Large intestine (tissue), 3 donors: ENCODE measurements at regions not wholly inside any gene's neighbourhood (a gene's known extent, or its start where the extent isn't known, plus 50 kb on each side); places are given as distances from the start of the nearest gene placed in this dataset.
A peak's percentile ranks its signal among the peaks of the same experiment; 100 is the strongest.
"Not testable (repeated sequence)": the region's sequence is repeated elsewhere in the genome, so short reads cannot be mapped to it uniquely, and the experiment has no call there.

Experiments used
- DNase-seq, 2 donors: peaks; one replicate each; pipeline versions ENCODE4 v3.0.0 to v3.0.0-alpha.2; 2013
- H3K27ac ChIP-seq: one replicate; pipeline ENCODE4 v1.5.1; 2013; ENCODE audit warnings: low read length
- H3K27me3 ChIP-seq: 2 replicates; pipeline ENCODE4 v1.6.1; 2013; ENCODE audit warnings: low read length; ENCODE audit not compliant: control insufficient read depth, insufficient read depth
- H3K36me3 ChIP-seq: 2 replicates; pipeline ENCODE4 v1.6.1; 2013; ENCODE audit warnings: low read length; ENCODE audit not compliant: control insufficient read depth, insufficient read depth
- H3K4me1 ChIP-seq: one replicate; pipeline ENCODE4 v1.6.1; 2013; ENCODE audit warnings: low read length; ENCODE audit not compliant: control insufficient read depth, insufficient read depth
- H3K4me3 ChIP-seq: one replicate; pipeline ENCODE4 v1.5.1; 2013; ENCODE audit warnings: low read length
- H3K9me3 ChIP-seq: one replicate; pipeline ENCODE4 v1.6.1; 2013; ENCODE audit warnings: mild to moderate bottlenecking, low read depth, low read length, moderate library complexity; ENCODE audit not compliant: control insufficient read depth
- WGBS: methylation state at CpG from one replicate; pipeline ENCODE4 v1.1.5; 2013; ENCODE audit warnings: low lambda C conversion rate; ENCODE audit not compliant: insufficient coverage; 5-methylcytosine and 5-hydroxymethylcytosine counted together

GRCh38 chr1:47491341-47491753 is 53.5 kb downstream of the FOXD2 start:
- no peaks in the 10 kb centered on the region for H3K4me1 ChIP-seq
- no CpG with 5 or more reads among the region's 7 CpGs for WGBS
- no peak overlapping the region for H3K4me3 ChIP-seq

GRCh38 chr1:47495176-47495713 is 57.4 kb downstream of the FOXD2 start:
- no peak overlapping the region for H3K27ac ChIP-seq
- H3K27me3 ChIP-seq: peaks cover 12% of the 10 kb centered on the region
- DNase-seq: no peak
- no peaks in the 10 kb centered on the region for H3K36me3 ChIP-seq
- H3K9me3 ChIP-seq: no peaks in the 10 kb centered on the region
- 36% methylated on average over 4 of the region's 8 CpGs for WGBS
- no peaks in the 10 kb centered on the region for H3K4me1 ChIP-seq
- no peak overlapping the region for H3K4me3 ChIP-seq

More at GRCh38 chr1:47491341-47491753, 53.5 kb downstream of the FOXD2 start:
- H3K9me3 ChIP-seq: no peaks in the 10 kb centered on the region
- peaks cover 12% of the 10 kb centered on the region for H3K27me3 ChIP-seq
- no peak overlapping the region for H3K27ac ChIP-seq
- no peaks in the 10 kb centered on the region for H3K36me3 ChIP-seq
- DNase-seq: no peak

- no peaks in the 10 kb centered on the region for H3K36me3 ChIP-seq
- no peak overlapping the region for H3K27ac ChIP-seq
- H3K4me1 ChIP-seq: no peaks in the 10 kb centered on the region
- no peak for DNase-seq
- 100% methylated on average over 1 of the region's 3 CpGs for WGBS
- H3K9me3 ChIP-seq: no peaks in the 10 kb centered on the region
- no peak overlapping the region for H3K4me3 ChIP-seq
- peaks cover 19% of the 10 kb centered on the region for H3K27me3 ChIP-seq
Measured at GRCh38 chr1:47498551-47498950, 60.7 kb downstream of the FOXD2 start.

GRCh38 chr1:47501069-47501468 is 63.2 kb downstream of the FOXD2 start:
- H3K27ac ChIP-seq: no peak overlapping the region
- H3K27me3 ChIP-seq: peaks cover 8% of the 10 kb centered on the region
- H3K4me3 ChIP-seq: no peak overlapping the region
- no peak for DNase-seq
- no peaks in the 10 kb centered on the region for H3K9me3 ChIP-seq
- no peaks in the 10 kb centered on the region for H3K36me3 ChIP-seq
- no peaks in the 10 kb centered on the region for H3K4me1 ChIP-seq
- 100% methylated on average over 1 of the region's 5 CpGs for WGBS

- H3K4me3 ChIP-seq: no peak overlapping the region
- no peaks in the 10 kb centered on the region for H3K36me3 ChIP-seq
- H3K27ac ChIP-seq: no peak overlapping the region
- H3K27me3 ChIP-seq: peaks cover 24% of the 10 kb centered on the region
- no CpG with 5 or more reads among the region's 12 CpGs for WGBS
- DNase-seq: no peak
- H3K4me1 ChIP-seq: peaks cover 3% of the 10 kb centered on the region
- H3K9me3 ChIP-seq: no peaks in the 10 kb centered on the region
Measured at GRCh38 chr1:47502746-47503370, 65.0 kb downstream of the FOXD2 start.

GRCh38 chr1:47504840-47505239 is 67.0 kb downstream of the FOXD2 start:
- H3K36me3 ChIP-seq, DNase-seq, H3K27ac ChIP-seq, H3K9me3 ChIP-seq, H3K4me3 ChIP-seq, H3K4me1 ChIP-seq: not testable (repeated sequence)
- peaks cover 37% of the 10 kb centered on the region for H3K27me3 ChIP-seq
- no CpG with 5 or more reads among the region's 4 CpGs for WGBS

GRCh38 chr1:47505267-47505666 is 67.4 kb downstream of the FOXD2 start:
- Histone ChIP-seq H3K4me1 (peaks cover 8% of the 10 kb centered on the region), H3K27ac (no peak overlapping the region), H3K4me3 (no peak overlapping the region), H3K9me3 (no peaks in the 10 kb centered on the region), H3K36me3 (no peaks in the 10 kb centered on the region), H3K27me3 (peaks cover 37% of the 10 kb centered on the region)
- no CpG with 5 or more reads among the region's 2 CpGs for WGBS
- no peak for DNase-seq

GRCh38 chr1:47506053-47506452 is 68.2 kb downstream of the FOXD2 start:
- no peak overlapping the region for H3K4me3 ChIP-seq
- H3K9me3 ChIP-seq: no peaks in the 10 kb centered on the region
- H3K27me3 ChIP-seq: peaks cover 38% of the 10 kb centered on the region
- DNase-seq: no peak
- peaks cover 8% of the 10 kb centered on the region for H3K4me1 ChIP-seq
- WGBS: 100% methylated on average over 1 of the region's 2 CpGs
- H3K36me3 ChIP-seq: no peaks in the 10 kb centered on the region
- H3K27ac ChIP-seq: no peak overlapping the region

GRCh38 chr1:47507144-47507543 is 69.3 kb downstream of the FOXD2 start:
- DNase-seq: no peak
- no peaks in the 10 kb centered on the region for H3K9me3 ChIP-seq
- H3K36me3 ChIP-seq: no peaks in the 10 kb centered on the region
- no peak overlapping the region for H3K27ac ChIP-seq
- WGBS: 83% methylated on average over 1 of the region's 3 CpGs
- H3K4me3 ChIP-seq: no peak overlapping the region
- H3K4me1 ChIP-seq: peaks cover 8% of the 10 kb centered on the region
- peaks cover 40% of the 10 kb centered on the region for H3K27me3 ChIP-seq

- H3K4me1 ChIP-seq: peaks cover 8% of the 10 kb centered on the region
- DNase-seq: peak in 1 of 2 donors; percentile 56
- no peaks in the 10 kb centered on the region for H3K36me3 ChIP-seq
- WGBS: no CpG with 5 or more reads among the region's 77 CpGs
- H3K27ac ChIP-seq: peak overlapping the region; percentile 8
- peaks cover 41% of the 10 kb centered on the region for H3K27me3 ChIP-seq
- H3K9me3 ChIP-seq: no peaks in the 10 kb centered on the region
- peak overlapping the region; percentile 39 for H3K4me3 ChIP-seq
Measured at GRCh38 chr1:47507881-47508701, 70.2 kb downstream of the FOXD2 start.
